IMR-90 (cell line): ENCODE measurements at regions not wholly inside any gene's neighbourhood (a gene's known extent, or its start where the extent isn't known, plus 50 kb on each side); places are given as distances from the start of the nearest gene placed in this dataset.

Experiments
- ATAC-seq: fragments of 200-7000 bp; cut with Tn5 transposase; 2 replicates; pipeline ENCODE4 v1.9.1; 2020; ENCODE audit warnings: low read depth, mild to moderate bottlenecking, moderate library complexity
- BruUV-seq: library from RNA; stranded (reverse); fragments of 400-500 nt; replicated peaks from 2 replicates; lab custom pipeline; 2021; lab: Mats Ljungman, UMichigan
- CTCF ChIA-PET: fragments of 300-600 bp; formaldehyde crosslinking; extraction: SDS; loops from one replicate; lab custom pipeline; 2021; ENCODE audit warnings: antibody characterized with exemption; lab: Yijun Ruan, JAX
- POLR2A ChIA-PET: fragments of 300-600 bp; sonication (Branson Sonifier 250); formaldehyde crosslinking; loops from one replicate; lab custom pipeline; 2022; ENCODE audit warnings: antibody characterized with exemption; ENCODE audit not compliant: unreplicated experiment; lab: Charles Lee
- DNase-seq: peaks from one replicate; pipeline ENCODE4 v3.0.0; 2013
- H2AFZ ChIP-seq: replicated peaks from 2 replicates; pipeline ENCODE3; 2013; ENCODE audit warnings: low read length, mild to moderate bottlenecking; ENCODE audit not compliant: poor library complexity
- H2AK5ac ChIP-seq: 2 replicates; pipeline ENCODE4 v1.6.1; 2013; ENCODE audit warnings: low read depth, low read length, inconsistent platforms
- H2AK9ac ChIP-seq: replicated peaks from 2 replicates; pipeline ENCODE3; 2013; ENCODE audit warnings: mild to moderate bottlenecking, low read depth, low read length, moderate library complexity; ENCODE audit not compliant: poor library complexity
- H2BK120ac ChIP-seq: 2 replicates; pipeline ENCODE4 v1.6.1; 2013; ENCODE audit warnings: low read depth, low read length, inconsistent platforms
- H2BK15ac ChIP-seq: 3 replicates; pipeline ENCODE4 v1.6.1; 2013; ENCODE audit warnings: low read depth, low read length, inconsistent platforms
- H2BK20ac ChIP-seq: 2 replicates; pipeline ENCODE4 v1.6.1; 2013; ENCODE audit warnings: low read depth, mild to moderate bottlenecking, inconsistent platforms, low read length, moderate library complexity
- H2BK5ac ChIP-seq: 2 replicates; pipeline ENCODE4 v1.6.1; 2013; ENCODE audit warnings: mild to moderate bottlenecking, low read depth, low read length, inconsistent platforms; ENCODE audit not compliant: poor library complexity, severe bottlenecking
- H3K14ac ChIP-seq: replicated peaks from 2 replicates; pipeline ENCODE4 v1.6.1; 2013; ENCODE audit warnings: low read depth, low read length, inconsistent platforms
- H3K18ac ChIP-seq: 2 replicates; pipeline ENCODE4 v1.6.1; 2013; ENCODE audit warnings: low read depth, low read length, control low read depth
- H3K23ac ChIP-seq: 2 replicates; pipeline ENCODE4 v1.6.1; 2013; ENCODE audit warnings: low read depth, low read length, inconsistent platforms
- H3K27ac ChIP-seq: 2 replicates; pipeline ENCODE4 v1.5.1; 2013; ENCODE audit warnings: mild to moderate bottlenecking, control low read depth, low read length; ENCODE audit not compliant: insufficient read depth
- H3K27me3 ChIP-seq: 2 replicates; pipeline ENCODE4 v1.6.1; 2013; ENCODE audit warnings: low read length; ENCODE audit not compliant: control insufficient read depth, insufficient read depth
- H3K36me3 ChIP-seq: 2 replicates; pipeline ENCODE4 v1.6.1; 2013; ENCODE audit warnings: low read length, mixed read lengths; ENCODE audit not compliant: control insufficient read depth, insufficient read depth
- H3K4ac ChIP-seq: 2 replicates; pipeline ENCODE4 v1.6.1; 2013; ENCODE audit warnings: low read depth, low read length, inconsistent platforms
- H3K4me1 ChIP-seq: 2 replicates; pipeline ENCODE4 v1.6.1; 2013; ENCODE audit warnings: low read length, mixed read lengths; ENCODE audit not compliant: control insufficient read depth, insufficient read depth
- H3K4me2 ChIP-seq: 2 replicates; pipeline ENCODE4 v1.6.1; 2013; ENCODE audit warnings: low read depth, mild to moderate bottlenecking, control low read depth, low read length, moderate library complexity
- H3K4me3 ChIP-seq: 2 replicates; pipeline ENCODE4 v1.5.1; 2013; ENCODE audit warnings: low read depth, mild to moderate bottlenecking, control low read depth, low read length, moderate library complexity; ENCODE audit not compliant: insufficient read depth
- H3K56ac ChIP-seq: 2 replicates; pipeline ENCODE4 v1.6.1; 2013; ENCODE audit warnings: low read length, inconsistent platforms; ENCODE audit not compliant: insufficient read depth; ENCODE audit errors: extremely low read depth
- H3K79me1 ChIP-seq, 2 experiments: 2 replicates each; pipeline ENCODE4 v1.6.1; 2013; ENCODE audit warnings: low read length in 2 of 2, inconsistent platforms in 1 of 2, low read depth in 1 of 2
- H3K9ac ChIP-seq: 2 replicates; pipeline ENCODE4 v1.6.1; 2013; ENCODE audit warnings: low read depth, low read length, control low read depth
- H3K9me1 ChIP-seq: 2 replicates; pipeline ENCODE4 v1.6.1; 2013; ENCODE audit warnings: low read length, inconsistent platforms; ENCODE audit not compliant: insufficient read depth
- H3K9me3 ChIP-seq: 2 replicates; pipeline ENCODE4 v1.6.1; 2013; ENCODE audit warnings: low read length; ENCODE audit not compliant: control insufficient read depth, insufficient read depth
- H4K20me1 ChIP-seq: 2 replicates; pipeline ENCODE4 v1.6.1; 2013; ENCODE audit warnings: low read length, inconsistent platforms; ENCODE audit not compliant: insufficient read depth
- H4K5ac ChIP-seq: 2 replicates; pipeline ENCODE4 v1.6.1; 2013; ENCODE audit warnings: mild to moderate bottlenecking, low read depth, low read length, control low read depth
- H4K8ac ChIP-seq, 2 experiments: 2 replicates each; pipeline ENCODE4 v1.6.1; 2013; ENCODE audit warnings: low read depth in 2 of 2, low read length in 2 of 2, control low read depth in 1 of 2, inconsistent platforms in 1 of 2
- H4K91ac ChIP-seq: 2 replicates; pipeline ENCODE4 v1.6.1; 2013; ENCODE audit warnings: low read depth, low read length, inconsistent platforms; ENCODE audit not compliant: insufficient read depth
- CHD1 ChIP-seq: IDR thresholded peaks from 2 replicates; pipeline ENCODE4 v1.6.1; 2012; ENCODE audit warnings: low read depth, low read length, improper control_type of control experiment
- RAD21 ChIP-seq: IDR thresholded peaks from 2 replicates; pipeline ENCODE4 v1.6.1; 2012; ENCODE audit warnings: low read length, improper control_type of control experiment
- RCOR1 ChIP-seq: IDR thresholded peaks from 2 replicates; pipeline ENCODE4 v1.6.1; 2012; ENCODE audit warnings: mild to moderate bottlenecking, low read length, improper control_type of control experiment; ENCODE audit not compliant: insufficient replicate concordance
- RFX5 ChIP-seq: IDR thresholded peaks from 2 replicates; pipeline ENCODE4 v1.8.0; 2012; ENCODE audit warnings: low read depth, mild to moderate bottlenecking, low read length, moderate library complexity
- SMC3 ChIP-seq: fragments of 150-350 bp; IDR thresholded peaks from 2 replicates; pipeline ENCODE4 v1.6.1; 2016; ENCODE audit warnings: low read depth, mild to moderate bottlenecking, antibody characterized with exemption, low read length, moderate library complexity
- WGBS, 2 experiments: methylation state at CpG; one replicate each; pipeline versions ENCODE4 v1.1.5 to v1.1.7; 2013; ENCODE audit warnings: missing lambda C conversion rate in 2 of 2; ENCODE audit not compliant: insufficient read length in 1 of 2; ENCODE audit errors: extremely low coverage in 2 of 2; 5-methylcytosine and 5-hydroxymethylcytosine counted together
- dilution Hi-C: fragments of 300-500 bp; cut with HindIII; formaldehyde crosslinking; loops from one replicate; pipeline ENCODE4 v1.14.3; 2018; ENCODE audit warnings: low sequenced_read_pairs; ENCODE audit not compliant: unreplicated experiment
- in situ Hi-C: fragments of 300-500 bp; cut with MboI; formaldehyde crosslinking; loops from 3 replicates; pipeline ENCODE4 v1.14.3; 2019; ENCODE audit warnings: low sequenced_read_pairs, inconsistent platforms, mixed read lengths
- intact Hi-C: fragments of 100-400 bp; cut with micrococcal nuclease; formaldehyde crosslinking; loops from 2 replicates; pipeline ENCODE4 v1.10.0; 2022
- TF ChIP-seq, protein P1 (sequence below): fragments of 150-350 bp; IDR thresholded peaks from 2 replicates; pipeline ENCODE4 v1.6.1; 2016; ENCODE audit warnings: low read depth, mild to moderate bottlenecking, low read length, moderate library complexity, borderline replicate concordance

DNA sequence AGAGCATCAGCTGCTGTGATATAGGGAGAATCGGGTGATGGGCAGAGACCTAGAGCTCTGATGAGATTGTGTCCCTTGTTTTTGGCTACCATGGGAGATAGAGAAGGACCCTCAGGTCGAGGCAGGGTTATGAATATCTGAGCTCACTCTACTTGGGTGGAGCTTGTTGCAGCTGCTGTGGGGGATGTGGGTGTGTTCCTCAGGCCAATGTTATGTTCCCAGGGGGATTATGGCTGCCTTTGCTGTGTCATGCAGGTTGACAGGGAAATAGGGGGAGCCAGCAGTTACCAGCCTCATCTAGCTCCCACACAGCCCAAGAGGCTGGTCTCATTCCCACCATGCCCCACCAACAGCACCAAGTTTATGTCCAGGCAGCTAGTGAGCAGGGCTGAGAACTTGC is 131.5 kb downstream of the TRIM42 start:
- H2BK20ac ChIP-seq: no peak overlapping the region
- H4K20me1 ChIP-seq: no peaks in the 10 kb centered on the region
- TF ChIP-seq SMC3: no peak
- TF ChIP-seq CHD1: no peak
- no peak for TF ChIP-seq RFX5
- no peak for TF ChIP-seq RAD21
- TF ChIP-seq RCOR1: no peak
- TF ChIP-seq, protein P1, sequence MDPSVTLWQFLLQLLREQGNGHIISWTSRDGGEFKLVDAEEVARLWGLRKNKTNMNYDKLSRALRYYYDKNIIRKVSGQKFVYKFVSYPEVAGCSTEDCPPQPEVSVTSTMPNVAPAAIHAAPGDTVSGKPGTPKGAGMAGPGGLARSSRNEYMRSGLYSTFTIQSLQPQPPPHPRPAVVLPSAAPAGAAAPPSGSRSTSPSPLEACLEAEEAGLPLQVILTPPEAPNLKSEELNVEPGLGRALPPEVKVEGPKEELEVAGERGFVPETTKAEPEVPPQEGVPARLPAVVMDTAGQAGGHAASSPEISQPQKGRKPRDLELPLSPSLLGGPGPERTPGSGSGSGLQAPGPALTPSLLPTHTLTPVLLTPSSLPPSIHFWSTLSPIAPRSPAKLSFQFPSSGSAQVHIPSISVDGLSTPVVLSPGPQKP: no peak
- H3K9ac ChIP-seq: no peak overlapping the region
- no peaks in the 10 kb centered on the region; the same call in 1 of the 2 replicates for H3K9me3 ChIP-seq
- H2AK5ac ChIP-seq: no peak overlapping the region
- H3K14ac ChIP-seq: no peak overlapping the region
- CTCF ChIA-PET: no interaction called here
- H3K36me3 ChIP-seq: no peaks in the 10 kb centered on the region
- H3K4me3 ChIP-seq: no peak overlapping the region
- POLR2A ChIA-PET: no interaction called here
- in situ Hi-C loops (no loop called here), intact Hi-C loops (no loop called here), dilution Hi-C loops (no loop called here)
- no peak overlapping the region for H3K56ac ChIP-seq
- BruUV-seq: no TSS peak
- no peak overlapping the region for H4K8ac ChIP-seq
- no peak overlapping the region for H3K4me2 ChIP-seq
- no peak overlapping the region for H4K5ac ChIP-seq
- no peak overlapping the region for H3K4ac ChIP-seq
- H3K27ac ChIP-seq: no peak overlapping the region
- H3K18ac ChIP-seq: no peak overlapping the region
- H2AK9ac ChIP-seq: no peak overlapping the region
- H4K91ac ChIP-seq: no peak overlapping the region
- H2BK5ac ChIP-seq: no peak overlapping the region
- no peaks in the 10 kb centered on the region for H3K9me1 ChIP-seq
- no peaks in the 10 kb centered on the region for H3K4me1 ChIP-seq
- ATAC-seq (no peak), DNase-seq (no peak)
- whole genome bisulfite sequencing, 2 experiments: no CpG with 5 or more reads among the region's 2 CpGs
- H2BK120ac ChIP-seq: no peak overlapping the region
- no peak overlapping the region for H2AFZ ChIP-seq
- no peaks in the 10 kb centered on the region for H3K27me3 ChIP-seq
- H3K79me1 ChIP-seq: no peaks in the 10 kb centered on the region
- no peak overlapping the region for H3K23ac ChIP-seq
- no peak overlapping the region for H2BK15ac ChIP-seq
